Small intestine (tissue), 7 donors: ENCODE measurements at regions not wholly inside any gene's neighbourhood (a gene's known extent, or its start where the extent isn't known, plus 50 kb on each side); places are given as distances from the start of the nearest gene placed in this dataset.

ENCODE experiments used
- DNase-seq, 2 donors: peaks; one replicate each; pipeline versions ENCODE4 v3.0.0 to v3.0.0-alpha.2; 2013
- FAIRE-seq: peaks from 2 replicates; lab custom pipeline; 2012; peaks lifted over from hg19 to GRCh38; lab: Jason Lieb, UNC
- H3K27ac ChIP-seq, 3 donors: one replicate each; pipeline ENCODE4 v1.5.1; 2013; ENCODE audit warnings: low read length in 2 of 3, mild to moderate bottlenecking in 2 of 3, control low read depth in 1 of 3, inconsistent platforms in 1 of 3, low read depth in 1 of 3, moderate library complexity in 1 of 3
- H3K27me3 ChIP-seq, 3 donors: one replicate each; pipeline ENCODE4 v1.6.1; 2013; ENCODE audit warnings: low read length in 3 of 3, inconsistent platforms in 1 of 3; ENCODE audit not compliant: control insufficient read depth in 3 of 3, insufficient read depth in 3 of 3
- H3K36me3 ChIP-seq, 3 donors: one replicate each; pipeline ENCODE4 v1.6.1; 2013; ENCODE audit warnings: low read length in 3 of 3, inconsistent platforms in 1 of 3, low read depth in 1 of 3, mild to moderate bottlenecking in 1 of 3, moderate library complexity in 1 of 3; ENCODE audit not compliant: control insufficient read depth in 3 of 3, insufficient read depth in 2 of 3
- H3K4me1 ChIP-seq, 3 donors: one replicate each; pipeline ENCODE4 v1.6.1; 2013; ENCODE audit warnings: low read length in 2 of 3, inconsistent platforms in 1 of 3, low read depth in 1 of 3, mild to moderate bottlenecking in 1 of 3, moderate library complexity in 1 of 3; ENCODE audit not compliant: control insufficient read depth in 3 of 3, insufficient read depth in 2 of 3
- H3K4me3 ChIP-seq, 3 donors: one replicate each; pipeline ENCODE4 v1.5.1; 2013; ENCODE audit warnings: low read length in 3 of 3, control low read depth in 1 of 3, inconsistent platforms in 1 of 3, low read depth in 1 of 3, mild to moderate bottlenecking in 1 of 3, moderate library complexity in 1 of 3
- H3K9me3 ChIP-seq, 2 donors: one replicate each; pipeline ENCODE4 v1.6.1; 2013; ENCODE audit warnings: low read depth in 1 of 2, low read length in 1 of 2; ENCODE audit not compliant: control insufficient read depth in 2 of 2, insufficient read depth in 1 of 2
- WGBS, 3 donors: extraction: QIAGEN DNeasy Blood & Tissue Kit; methylation state at CpG; one replicate each; pipeline ENCODE4 v1.1.7; 2013; 5-methylcytosine and 5-hydroxymethylcytosine counted together
- donor health status: healthy with polysubstance abuse.
- donor health status: control.
- donor health status: control.
- donor health status: Bipolar disorder and iron deficiency.
- donor health status: healthy.

DNA sequence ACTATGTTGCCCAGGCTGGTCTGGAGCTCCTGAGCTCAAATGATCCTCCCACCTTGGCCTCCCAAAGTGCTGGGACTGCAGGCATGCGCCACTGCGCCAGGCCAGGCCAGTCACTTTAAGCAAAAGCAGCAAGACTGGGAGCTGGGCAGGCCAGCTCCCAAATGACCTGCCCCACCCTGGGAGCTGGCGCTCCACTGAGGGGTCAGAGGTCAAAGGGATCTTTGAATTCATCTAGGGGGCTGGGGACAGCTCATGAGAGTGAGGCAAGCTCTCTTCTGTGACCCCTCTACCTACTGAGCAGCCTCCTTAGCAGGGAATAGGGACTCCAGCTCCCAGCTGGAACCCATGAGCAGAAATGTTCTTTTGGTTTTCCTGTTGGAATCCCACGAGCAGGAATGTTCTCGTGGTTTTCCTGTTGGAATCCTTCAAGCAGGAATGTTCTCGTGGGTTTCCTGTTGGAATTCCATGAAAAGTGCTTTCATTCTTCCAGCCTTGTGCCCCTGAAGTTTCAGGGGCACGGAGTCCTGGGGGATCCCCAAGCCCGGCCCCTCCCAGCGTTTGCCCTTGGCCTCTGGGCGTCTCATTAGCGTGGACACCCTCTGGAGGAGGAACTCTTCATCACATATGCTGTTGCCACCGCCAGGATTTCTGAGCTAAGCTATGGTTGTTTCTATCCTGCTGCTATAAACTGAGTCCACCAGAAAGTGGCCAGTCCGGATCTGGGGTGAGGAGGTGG, 162.0 kb upstream of the HAAO start:
- FAIRE-seq, result no peak
- H3K36me3 ChIP-seq, result no peaks in the 10 kb centered on the region
- 62 to 69% (median 63%) methylated on average over 13 of the region's 13 CpGs for WGBS, 3 donors
- peak overlapping the region in 2 of 3 donors; percentile 17 to 29 for H3K27ac ChIP-seq
- peaks cover 0 to 4% of the 10 kb centered on the region in 2 donors for H3K9me3 ChIP-seq
- peaks cover 0 to 64% (median 9%) of the 10 kb centered on the region in 3 donors for H3K4me1 ChIP-seq
- H3K4me3 ChIP-seq, result no peak overlapping the region
- no peak for DNase-seq
- H3K27me3 ChIP-seq, result no peaks in the 10 kb centered on the region

DNA sequence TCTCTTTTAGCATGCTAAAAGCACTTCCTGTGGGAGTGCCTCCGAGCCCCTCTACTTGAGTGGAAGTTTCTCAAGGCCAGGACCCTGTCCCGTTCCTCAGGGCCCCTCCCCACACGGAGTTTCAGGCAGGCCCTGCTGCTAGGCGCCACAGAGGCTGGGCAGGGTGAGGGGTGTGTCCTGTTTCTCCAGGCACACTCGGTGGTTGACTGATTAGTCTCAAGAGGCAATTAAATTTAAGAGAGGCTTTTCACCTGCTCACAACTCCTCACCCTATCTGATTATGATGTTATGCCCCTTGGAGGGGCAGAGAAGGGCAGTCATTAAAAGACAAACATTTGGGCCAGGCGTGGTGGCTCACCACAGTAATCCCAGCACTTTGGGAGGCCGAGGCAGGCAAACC, 160.8 kb upstream of the HAAO start:
- no peak overlapping the region for H3K27ac ChIP-seq
- no peaks in the 10 kb centered on the region for H3K36me3 ChIP-seq
- WGBS, 3 donors, result 26 to 59% (median 34%) methylated on average over 7 of the region's 7 CpGs
- peaks cover 0 to 4% of the 10 kb centered on the region in 2 donors for H3K9me3 ChIP-seq
- H3K27me3 ChIP-seq, result no peaks in the 10 kb centered on the region
- peaks cover 0 to 59% (median 9%) of the 10 kb centered on the region in 3 donors for H3K4me1 ChIP-seq
- no peak overlapping the region for H3K4me3 ChIP-seq
- no peak for FAIRE-seq
- peak in 1 of 2 donors; percentile 45 for DNase-seq

GRCh38 chr2:42951263-42951938, 159.0 kb upstream of the HAAO start:
- peak overlapping the region in 2 of 3 donors; percentile 14 to 53 for H3K27ac ChIP-seq
- no peaks in the 10 kb centered on the region for H3K36me3 ChIP-seq
- no peak overlapping the region for H3K4me3 ChIP-seq
- 73 to 81% (median 80%) methylated on average over 8 of the region's 8 CpGs for WGBS, 3 donors
- peaks cover 0 to 4% of the 10 kb centered on the region in 2 donors for H3K9me3 ChIP-seq
- DNase-seq (no peak), FAIRE-seq (no peak)
- no peaks in the 10 kb centered on the region for H3K27me3 ChIP-seq
- peaks cover 0 to 54% (median 6%) of the 10 kb centered on the region in 3 donors for H3K4me1 ChIP-seq

- no peak overlapping the region for H3K27ac ChIP-seq
Observed at GRCh38 chr2:42949125-42949524, 156.7 kb upstream of the HAAO start.

GRCh38 chr2:42947809-42948600, 155.6 kb upstream of the HAAO start:
- WGBS, 3 donors, result 94 to 97% (median 95%) methylated on average over 2 of the region's 2 CpGs
- FAIRE-seq (no peak), DNase-seq (no peak)
- H3K9me3 ChIP-seq, result peaks cover 0 to 4% of the 10 kb centered on the region in 2 donors
- no peak overlapping the region for H3K4me3 ChIP-seq
- H3K27ac ChIP-seq, result no peak overlapping the region
- H3K4me1 ChIP-seq, result peaks cover 0 to 25% (median 0%) of the 10 kb centered on the region in 3 donors
- no peaks in the 10 kb centered on the region for H3K36me3 ChIP-seq
- no peaks in the 10 kb centered on the region for H3K27me3 ChIP-seq

More at GRCh38 chr2:42949125-42949524, 156.7 kb upstream of the HAAO start:
- Histone ChIP-seq H3K27me3 (no peaks in the 10 kb centered on the region), H3K36me3 (no peaks in the 10 kb centered on the region), H3K9me3 (peaks cover 0 to 4% of the 10 kb centered on the region in 2 donors), H3K4me3 (no peak overlapping the region), H3K4me1 (peaks cover 0 to 34% (median 3%) of the 10 kb centered on the region in 3 donors)
- WGBS, 3 donors, result 39 to 57% (median 50%) methylated on average over 6 of the region's 6 CpGs
- FAIRE-seq, result no peak
- DNase-seq, result peak in 1 of 2 donors; percentile 39

GRCh38 chr2:42944779-42945415, 152.5 kb upstream of the HAAO start:
- Histone ChIP-seq H3K27ac (no peak overlapping the region), H3K9me3 (no peaks in the 10 kb centered on the region), H3K4me3 (no peak overlapping the region), H3K4me1 (peaks cover 0 to 27% (median 0%) of the 10 kb centered on the region in 3 donors), H3K36me3 (no peaks in the 10 kb centered on the region), H3K27me3 (no peaks in the 10 kb centered on the region)
- no peak for FAIRE-seq
- DNase-seq, result no peak
- 93 to 95% (median 94%) methylated on average over 10 of the region's 10 CpGs for WGBS, 3 donors

DNA sequence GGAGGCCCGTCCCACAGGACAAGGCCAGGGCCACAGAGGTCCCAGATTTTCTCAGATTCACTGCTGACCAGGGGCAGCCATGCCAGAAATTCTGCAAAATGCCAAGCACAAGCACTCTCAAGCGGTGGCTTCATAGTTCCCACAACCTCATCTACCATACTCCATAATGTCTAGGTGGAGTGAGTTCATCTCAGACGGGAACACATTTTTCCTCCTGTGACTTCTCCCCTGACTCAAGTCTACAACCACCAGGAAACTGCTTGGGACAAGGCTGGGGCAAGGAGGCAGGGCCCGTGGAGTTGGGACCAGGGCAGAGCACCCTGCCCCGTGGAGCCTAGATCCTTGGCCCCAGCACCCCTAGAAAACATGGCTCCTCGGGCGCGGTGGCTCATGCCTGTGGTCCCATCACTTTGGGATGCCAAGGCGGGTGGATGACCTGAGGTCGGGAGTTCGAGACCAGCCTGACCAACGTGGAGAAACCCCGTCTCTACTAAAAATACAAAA, 150.7 kb upstream of the HAAO start:
- Histone ChIP-seq H3K27me3 (no peaks in the 10 kb centered on the region), H3K4me3 (no peak overlapping the region), H3K27ac (no peak overlapping the region), H3K36me3 (no peaks in the 10 kb centered on the region), H3K9me3 (no peaks in the 10 kb centered on the region), H3K4me1 (peaks cover 0 to 20% (median 0%) of the 10 kb centered on the region in 3 donors)
- DNase-seq (no peak), FAIRE-seq (no peak)
- 94 to 96% (median 95%) methylated on average over 13 of the region's 13 CpGs for WGBS, 3 donors
